ENCODE measurements at regions not wholly inside any gene's neighbourhood (a gene's known extent, or its start where the extent isn't known, plus 50 kb on each side); places are given as distances from the start of the nearest gene placed in this dataset.
A peak's percentile ranks its signal among the peaks of the same experiment; 100 is the strongest.

DNA sequence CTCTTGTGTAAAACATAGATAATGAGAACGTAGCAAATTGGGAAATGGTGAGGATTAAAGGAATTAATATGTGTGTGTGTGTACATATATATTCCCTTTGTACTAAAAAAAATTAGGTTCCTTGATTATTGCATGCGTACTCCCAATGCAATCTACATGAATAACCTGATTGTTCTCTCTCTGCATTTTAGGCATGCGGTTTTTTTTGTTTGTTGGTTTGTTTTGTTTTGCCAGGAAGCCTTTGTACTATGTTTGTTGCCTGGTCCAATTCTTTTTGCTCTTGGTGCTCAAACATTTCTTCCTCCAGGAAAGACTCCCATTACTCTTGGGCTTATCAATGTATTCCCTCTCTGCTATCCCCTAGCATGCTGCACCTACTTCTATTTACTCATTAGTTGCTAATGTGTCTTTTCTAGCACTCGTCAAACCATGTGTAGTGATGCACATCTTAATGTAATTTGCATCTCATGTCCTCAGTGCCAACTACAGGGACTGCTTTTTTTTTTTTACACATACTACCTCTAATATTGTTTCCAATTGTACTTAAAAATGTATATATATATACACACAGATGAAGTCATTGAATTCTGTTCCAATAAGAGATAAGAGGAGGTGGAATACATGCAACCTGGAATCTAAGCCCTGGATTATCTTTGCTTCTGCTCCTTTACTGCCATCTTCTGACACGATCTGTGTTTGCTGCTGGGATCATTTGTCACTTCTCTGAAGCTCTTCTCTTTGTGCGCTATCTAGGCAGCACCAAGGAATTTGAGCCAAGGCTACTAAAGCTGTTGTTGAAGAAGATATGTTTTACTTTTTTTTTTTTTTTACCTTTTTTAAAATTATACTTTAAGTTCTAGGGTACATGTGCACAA is 197.2 kb upstream of the ANO3 start:
- FAIRE-seq: peak; percentile 40
- DNase-seq (ENCODE audit: insufficient read length): no peak
- no peak for TF ChIP-seq POLR2A (IDR thresholded peaks at IDR 0.05; ENCODE audit: low read depth, low read length)
- TF ChIP-seq POLR2AphosphoS5 (IDR thresholded peaks at IDR 0.05; ENCODE audit: low read depth, low read length): no peak
- TF ChIP-seq TAF1 (IDR thresholded peaks at IDR 0.05; ENCODE audit: borderline replicate concordance, low read depth, low read length): no peak

DNA sequence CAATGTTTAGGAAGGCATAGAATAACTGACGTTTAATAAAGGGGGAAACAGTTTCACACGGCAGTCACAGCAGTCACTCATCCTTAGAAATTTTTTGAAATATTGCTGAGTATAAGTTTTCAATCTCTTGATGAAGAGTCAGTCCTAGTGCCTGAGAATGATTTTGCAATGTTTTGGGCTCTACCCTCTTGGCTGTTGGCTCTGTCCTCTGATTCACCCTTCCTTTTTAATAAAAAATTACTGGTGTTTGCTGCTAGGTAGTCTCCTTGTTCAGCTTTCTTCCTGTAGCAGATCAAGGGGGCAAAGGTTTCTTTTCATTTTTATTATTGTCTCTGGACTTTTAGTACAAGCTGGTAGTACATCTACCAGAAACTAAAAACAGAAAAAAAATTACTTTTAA is 194.3 kb upstream of the ANO3 start:
- DNase-seq (ENCODE audit: insufficient read length): no peak
- no peak for TF ChIP-seq TAF1 (IDR thresholded peaks at IDR 0.05; ENCODE audit: borderline replicate concordance, low read depth, low read length)
- no peak for TF ChIP-seq POLR2A (IDR thresholded peaks at IDR 0.05; ENCODE audit: low read depth, low read length)
- no peak for TF ChIP-seq POLR2AphosphoS5 (IDR thresholded peaks at IDR 0.05; ENCODE audit: low read depth, low read length)
- no peak for FAIRE-seq

DNA sequence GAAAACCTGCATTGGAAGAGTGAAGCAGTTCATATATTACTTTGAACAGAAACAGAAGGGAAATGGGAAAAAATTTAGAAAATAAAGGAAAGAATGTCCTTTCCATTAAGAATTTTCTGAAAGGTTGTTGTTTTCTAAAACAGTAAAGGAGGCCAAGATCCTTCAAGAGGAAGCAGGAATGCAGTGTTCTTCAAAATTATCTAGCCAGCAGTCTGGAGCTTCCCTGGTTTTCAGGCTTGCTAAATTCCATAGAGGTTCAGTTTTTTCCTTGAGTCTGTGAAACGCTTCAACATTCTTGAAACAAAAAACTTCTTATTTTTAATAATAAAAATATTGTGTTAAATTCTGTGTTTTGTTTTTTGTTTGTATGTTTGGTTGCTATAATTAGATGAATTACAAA is 189.0 kb upstream of the ANO3 start:
- FAIRE-seq (no peak), DNase-seq (ENCODE audit: insufficient read length) (no peak)
- TF ChIP-seq POLR2AphosphoS5 (IDR thresholded peaks at IDR 0.05; ENCODE audit: low read depth, low read length) (no peak), TAF1 (IDR thresholded peaks at IDR 0.05; ENCODE audit: borderline replicate concordance, low read depth, low read length) (no peak), POLR2A (IDR thresholded peaks at IDR 0.05; ENCODE audit: low read depth, low read length) (no peak)

DNA sequence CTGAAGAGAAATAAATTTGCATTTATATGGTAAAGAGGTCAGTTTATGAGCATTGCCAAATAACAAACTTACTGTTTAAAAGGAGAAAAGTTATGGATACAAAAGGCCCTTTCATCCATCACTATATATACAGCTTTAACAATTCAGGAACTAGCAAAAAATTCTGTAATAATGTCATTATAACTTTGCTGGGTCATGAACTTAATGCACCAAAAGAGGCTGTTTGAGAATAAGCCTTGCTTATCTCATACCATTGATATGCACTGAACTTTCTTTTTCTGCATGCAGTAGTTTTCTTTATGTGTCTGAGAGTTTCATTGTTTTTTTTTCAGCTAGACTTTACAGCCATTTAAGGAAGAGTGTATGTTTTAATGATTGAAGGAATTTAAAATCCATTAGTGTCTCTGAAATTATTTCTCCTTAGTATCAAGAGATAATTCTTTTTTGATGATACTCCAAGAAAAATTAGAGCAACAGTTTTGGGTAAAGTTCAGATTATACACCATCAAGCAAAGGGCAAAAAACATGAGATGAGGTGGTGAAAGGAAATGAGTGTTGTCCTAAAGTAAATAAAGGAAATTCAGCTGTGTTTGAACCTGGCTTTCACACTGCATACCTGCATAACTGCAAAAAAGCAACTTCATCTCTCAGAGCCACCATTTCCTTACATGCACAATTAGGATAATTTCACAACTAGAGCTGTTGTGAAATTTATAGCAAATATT is 188.2 kb upstream of the ANO3 start:
- no peak for TF ChIP-seq POLR2A (IDR thresholded peaks at IDR 0.05; ENCODE audit: low read depth, low read length)
- no peak for TF ChIP-seq POLR2AphosphoS5 (IDR thresholded peaks at IDR 0.05; ENCODE audit: low read depth, low read length)
- no peak for TF ChIP-seq TAF1 (IDR thresholded peaks at IDR 0.05; ENCODE audit: borderline replicate concordance, low read depth, low read length)
- FAIRE-seq (no peak), DNase-seq (ENCODE audit: insufficient read length) (no peak)

DNA sequence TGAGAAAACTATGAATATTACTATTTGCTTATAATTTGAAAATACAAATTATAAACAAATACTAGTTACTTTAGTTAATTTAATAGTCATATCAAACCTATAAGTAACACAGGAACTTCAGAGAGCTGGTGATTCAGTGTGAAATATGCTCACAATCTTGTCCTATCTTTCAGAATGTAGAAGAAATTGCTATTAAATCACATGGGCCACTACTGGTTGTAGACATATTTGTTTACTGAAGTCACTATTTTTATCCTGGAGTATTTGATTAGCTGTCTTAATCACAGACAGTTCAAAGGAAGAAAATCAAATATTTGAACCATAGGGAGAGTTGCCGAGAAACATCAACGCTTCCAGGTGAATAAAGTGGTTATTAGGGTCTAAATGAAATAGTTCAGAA is 187.6 kb upstream of the ANO3 start:
- DNase-seq (ENCODE audit: insufficient read length): no peak

DNA sequence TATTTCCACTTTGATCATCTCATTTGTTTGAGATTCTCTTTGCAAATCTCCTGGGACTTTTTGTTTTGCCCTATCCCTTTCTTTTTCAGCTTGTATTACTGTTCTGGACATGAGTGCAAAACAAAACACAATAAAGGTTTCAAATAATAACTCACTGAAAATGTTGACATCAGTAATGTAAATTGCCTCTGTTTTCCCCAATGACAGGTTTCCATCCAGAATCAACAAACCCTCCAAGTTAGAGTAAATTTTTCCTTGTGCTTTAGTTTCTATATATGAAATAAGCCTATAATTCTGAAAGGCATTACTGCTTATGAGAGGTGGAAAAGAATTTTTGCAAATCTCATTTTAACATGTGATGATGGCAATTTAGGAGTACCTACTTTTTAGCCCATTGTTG is 187.0 kb upstream of the ANO3 start:
- no peak for DNase-seq (ENCODE audit: insufficient read length)
- no peak for FAIRE-seq
- TF ChIP-seq POLR2AphosphoS5 (IDR thresholded peaks at IDR 0.05; ENCODE audit: low read depth, low read length) (no peak), POLR2A (IDR thresholded peaks at IDR 0.05; ENCODE audit: low read depth, low read length) (no peak), TAF1 (IDR thresholded peaks at IDR 0.05; ENCODE audit: borderline replicate concordance, low read depth, low read length) (no peak)

More for the DNA sequence above, 187.6 kb upstream of the ANO3 start:
- no peak for TF ChIP-seq POLR2A (IDR thresholded peaks at IDR 0.05; ENCODE audit: low read depth, low read length)
- TF ChIP-seq POLR2AphosphoS5 (IDR thresholded peaks at IDR 0.05; ENCODE audit: low read depth, low read length): no peak
- no peak for TF ChIP-seq TAF1 (IDR thresholded peaks at IDR 0.05; ENCODE audit: borderline replicate concordance, low read depth, low read length)
- no peak for FAIRE-seq

DNA sequence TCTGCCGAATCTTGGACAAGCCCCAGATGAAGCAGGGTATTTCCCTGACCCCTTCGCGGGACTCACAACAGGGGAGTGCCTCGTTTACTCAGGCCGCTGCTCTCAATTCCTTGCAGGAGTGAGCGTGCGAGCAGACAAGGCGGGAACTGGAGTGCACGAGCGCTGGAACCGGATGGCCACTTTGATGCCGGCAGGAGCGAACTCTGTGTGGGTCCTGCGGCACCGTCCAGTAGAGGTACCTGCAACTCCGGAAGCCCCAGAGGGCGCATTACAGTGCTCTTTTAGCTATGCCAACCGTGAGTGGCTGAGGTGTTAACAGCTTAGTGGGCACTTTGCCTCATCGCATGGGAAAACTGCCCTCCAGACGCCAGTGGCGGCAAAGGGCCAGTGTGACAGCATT is 182.3 kb upstream of the ANO3 start:
- no peak for DNase-seq (ENCODE audit: insufficient read length)
- FAIRE-seq: no peak
- TF ChIP-seq POLR2A (IDR thresholded peaks at IDR 0.05; ENCODE audit: low read depth, low read length): no peak

DNA sequence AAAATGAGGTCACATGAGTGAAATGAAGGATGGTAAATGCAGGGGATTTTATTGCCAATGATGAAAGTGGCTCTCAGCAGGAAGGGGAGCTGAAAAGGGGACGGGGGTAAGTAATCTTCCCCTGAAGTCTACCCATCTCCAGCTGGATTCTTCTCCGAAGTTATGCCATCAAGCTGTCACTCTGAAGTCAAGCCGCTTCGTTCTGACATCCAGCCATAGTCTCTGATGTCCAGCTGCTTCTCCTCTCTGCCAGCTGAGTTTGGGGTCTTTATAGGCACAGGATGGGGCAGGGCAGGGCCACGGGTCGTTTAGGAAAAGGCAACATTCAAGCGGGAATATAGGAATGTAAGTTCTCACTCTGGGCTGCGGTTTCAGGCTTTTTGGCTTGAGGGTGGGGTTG is 181.9 kb upstream of the ANO3 start:
- TF ChIP-seq POLR2AphosphoS5 (IDR thresholded peaks at IDR 0.05; ENCODE audit: low read depth, low read length) (no peak), POLR2A (IDR thresholded peaks at IDR 0.05; ENCODE audit: low read depth, low read length) (no peak), TAF1 (IDR thresholded peaks at IDR 0.05; ENCODE audit: borderline replicate concordance, low read depth, low read length) (no peak)
- DNase-seq (ENCODE audit: insufficient read length): no peak
- no peak for FAIRE-seq

DNA sequence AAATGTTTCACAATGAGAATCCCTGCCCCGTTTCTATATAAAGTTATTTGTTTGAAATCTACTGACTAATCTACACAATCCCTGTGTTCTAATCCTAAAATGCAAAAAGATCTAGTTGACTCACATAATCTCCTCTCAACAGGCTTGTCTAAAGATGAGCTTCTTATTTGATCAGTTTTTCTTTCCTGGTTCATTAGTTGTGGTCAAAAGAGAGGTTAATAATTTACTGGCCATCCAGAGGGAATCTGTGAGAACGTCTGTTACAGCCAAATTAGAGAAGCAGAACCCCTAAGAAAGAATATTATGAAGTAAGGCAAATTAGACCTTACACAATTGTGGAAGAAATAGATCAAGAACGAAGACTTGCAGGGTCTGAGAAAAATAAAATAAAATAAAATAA is 173.7 kb upstream of the ANO3 start:
- DNase-seq (ENCODE audit: insufficient read length) (no peak), FAIRE-seq (no peak)
- no peak for TF ChIP-seq POLR2A (IDR thresholded peaks at IDR 0.05; ENCODE audit: low read depth, low read length)
- TF ChIP-seq POLR2AphosphoS5 (IDR thresholded peaks at IDR 0.05; ENCODE audit: low read depth, low read length): no peak
- no peak for TF ChIP-seq TAF1 (IDR thresholded peaks at IDR 0.05; ENCODE audit: borderline replicate concordance, low read depth, low read length)

DNA sequence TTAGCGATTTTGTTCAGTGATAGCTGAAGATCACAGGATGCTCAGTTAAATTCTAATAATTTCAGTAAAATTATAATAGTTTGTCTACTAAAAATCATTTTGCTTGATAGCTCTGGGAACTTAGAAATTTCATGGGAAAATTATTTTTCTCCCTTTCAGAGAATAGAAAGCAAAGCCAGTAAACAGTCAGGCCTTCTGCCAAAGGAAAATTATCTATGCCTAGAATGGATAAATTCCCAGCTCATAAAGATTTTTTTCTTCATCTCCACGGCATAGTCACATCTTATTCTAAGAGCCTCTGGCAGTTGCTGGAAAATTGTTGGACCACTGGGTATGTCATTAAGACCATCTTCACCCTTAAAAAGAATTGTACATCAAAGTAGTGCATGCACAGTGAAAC is 169.6 kb upstream of the ANO3 start:
- no peak for TF ChIP-seq TAF1 (IDR thresholded peaks at IDR 0.05; ENCODE audit: borderline replicate concordance, low read depth, low read length)
- no peak for TF ChIP-seq POLR2A (IDR thresholded peaks at IDR 0.05; ENCODE audit: low read depth, low read length)
- TF ChIP-seq POLR2AphosphoS5 (IDR thresholded peaks at IDR 0.05; ENCODE audit: low read depth, low read length): no peak
- FAIRE-seq: no peak
- no peak for DNase-seq (ENCODE audit: insufficient read length)

DNA sequence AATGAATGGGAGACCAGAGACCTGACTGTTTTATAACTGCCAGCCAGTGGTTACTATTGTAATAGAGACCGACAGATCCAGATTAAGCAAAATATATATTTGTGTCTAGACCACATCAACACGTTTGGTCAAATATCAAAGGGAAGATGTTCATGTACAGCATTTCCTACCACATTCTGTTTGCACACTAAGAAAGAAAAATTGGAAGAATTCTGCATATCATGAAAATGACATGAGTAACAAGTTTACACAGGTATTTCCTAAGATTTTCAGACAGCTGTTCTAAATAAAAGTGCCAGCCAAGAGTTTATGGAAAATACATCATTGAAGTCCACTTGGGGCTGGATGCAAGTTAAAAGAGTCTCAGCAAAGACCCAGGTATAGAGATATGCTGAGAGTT is 145.5 kb upstream of the ANO3 start:
- no peak for DNase-seq (ENCODE audit: insufficient read length)
- TF ChIP-seq POLR2A (IDR thresholded peaks at IDR 0.05; ENCODE audit: low read depth, low read length) (no peak), TAF1 (IDR thresholded peaks at IDR 0.05; ENCODE audit: borderline replicate concordance, low read depth, low read length) (no peak), POLR2AphosphoS5 (IDR thresholded peaks at IDR 0.05; ENCODE audit: low read depth, low read length) (no peak)
- no peak for FAIRE-seq

DNA sequence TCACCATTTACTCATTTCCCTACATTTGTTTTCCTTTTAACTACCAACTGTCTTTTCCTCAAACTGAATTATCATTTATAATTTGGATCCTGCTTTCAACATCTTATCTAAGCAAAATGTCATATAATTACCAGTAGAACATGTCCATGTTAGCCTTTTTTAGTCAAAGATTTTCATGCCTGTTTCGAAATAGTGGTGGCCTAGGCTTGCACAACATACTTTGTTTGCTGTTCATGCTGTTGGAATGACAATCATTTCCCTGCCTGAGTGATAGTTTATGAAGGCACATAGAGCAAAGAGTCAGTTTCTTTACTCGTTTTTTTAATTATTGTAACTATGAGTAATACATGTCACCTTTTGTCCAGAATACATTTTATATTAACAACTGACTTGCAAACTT is 144.3 kb upstream of the ANO3 start:
- DNase-seq (ENCODE audit: insufficient read length) (no peak), FAIRE-seq (no peak)
- no peak for TF ChIP-seq POLR2AphosphoS5 (IDR thresholded peaks at IDR 0.05; ENCODE audit: low read depth, low read length)
- no peak for TF ChIP-seq TAF1 (IDR thresholded peaks at IDR 0.05; ENCODE audit: borderline replicate concordance, low read depth, low read length)
- no peak for TF ChIP-seq POLR2A (IDR thresholded peaks at IDR 0.05; ENCODE audit: low read depth, low read length)
